NCI-H2029 treated with DMSO at 0.1 percent for 48 hours (cell line): ENCODE measurements at regions not wholly inside any gene's neighbourhood (a gene's known extent, or its start where the extent isn't known, plus 50 kb on each side); places are given as distances from the start of the nearest gene placed in this dataset.
"Not testable (repeated sequence)": the region's sequence is repeated elsewhere in the genome, so short reads cannot be mapped to it uniquely, and the experiment has no call there.

Experiments used
- DNase-seq: peaks from one replicate; lab custom pipeline; 2025; lab: John Stamatoyannopoulos, UW

GRCh38 chr3:17833786-17834559 is 91.5 kb upstream of the TBC1D5 start:
- DNase-seq: no peak

- no peak for DNase-seq
These were observed 89.6 kb upstream of the TBC1D5 start for GRCh38 chr3:17832016-17832415.

GRCh38 chr3:17831366-17831765 is 88.9 kb upstream of the TBC1D5 start:
- DNase-seq: no peak

- DNase-seq: no peak
These were observed 88.4 kb upstream of the TBC1D5 start for GRCh38 chr3:17830788-17831187.

GRCh38 chr3:17828388-17828787 is 86.0 kb upstream of the TBC1D5 start:
- no peak for DNase-seq

- no peak for DNase-seq
These were observed 82.9 kb upstream of the TBC1D5 start for GRCh38 chr3:17825298-17825697.

- no peak for DNase-seq
These were observed 81.4 kb upstream of the TBC1D5 start for GRCh38 chr3:17823816-17824215.

- no peak for DNase-seq
These were observed 80.6 kb upstream of the TBC1D5 start for GRCh38 chr3:17823036-17823435.

- DNase-seq: no peak
These were observed 78.3 kb upstream of the TBC1D5 start for GRCh38 chr3:17820704-17821103.

GRCh38 chr3:17820275-17820674 is 77.8 kb upstream of the TBC1D5 start:
- no peak for DNase-seq

GRCh38 chr3:17817973-17818372 is 75.5 kb upstream of the TBC1D5 start:
- not testable (repeated sequence) for DNase-seq

GRCh38 chr3:17817545-17817944 is 75.1 kb upstream of the TBC1D5 start:
- no peak for DNase-seq

GRCh38 chr3:17816839-17817238 is 74.4 kb upstream of the TBC1D5 start:
- not testable (repeated sequence) for DNase-seq

- not testable (repeated sequence) for DNase-seq
These were observed 69.9 kb upstream of the TBC1D5 start for GRCh38 chr3:17812328-17812727.

- DNase-seq: no peak
These were observed 69.2 kb upstream of the TBC1D5 start for GRCh38 chr3:17811646-17812045.

- no peak for DNase-seq
These were observed 68.3 kb upstream of the TBC1D5 start for GRCh38 chr3:17810759-17811158.

- no peak for DNase-seq
These were observed 66.6 kb upstream of the TBC1D5 start for GRCh38 chr3:17808994-17809393.

GRCh38 chr3:17806876-17807275 is 64.4 kb upstream of the TBC1D5 start:
- no peak for DNase-seq

GRCh38 chr3:17806201-17806600 is 63.8 kb upstream of the TBC1D5 start:
- no peak for DNase-seq

- DNase-seq: no peak
These were observed 63.1 kb upstream of the TBC1D5 start for GRCh38 chr3:17805461-17805940.

- no peak for DNase-seq
These were observed 60.5 kb upstream of the TBC1D5 start for GRCh38 chr3:17802950-17803349.

GRCh38 chr3:17801131-17801530 is 58.7 kb upstream of the TBC1D5 start:
- no peak for DNase-seq

GRCh38 chr3:17800232-17800631 is 57.8 kb upstream of the TBC1D5 start:
- no peak for DNase-seq

GRCh38 chr3:17799312-17799711 is 56.9 kb upstream of the TBC1D5 start:
- no peak for DNase-seq
